CD4-positive, alpha-beta T cell treated with Interleukin-15 for 4 hours (primary cell): ENCODE measurements at regions not wholly inside any gene's neighbourhood (a gene's known extent, or its start where the extent isn't known, plus 50 kb on each side); places are given as distances from the start of the nearest gene placed in this dataset.
"Not testable (repeated sequence)": the region's sequence is repeated elsewhere in the genome, so short reads cannot be mapped to it uniquely, and the experiment has no call there.

ENCODE experiments used
- DNase-seq: peaks from one replicate; pipeline ENCODE4 v3.0.0-alpha.2; 2020; ENCODE audit warnings: low spot score

GRCh38 chr5:53160895-53161294 lies 51.3 kb upstream of the MOCS2 start:
- DNase-seq: no peak

GRCh38 chr5:53161876-53162275 lies 52.3 kb upstream of the MOCS2 start:
- DNase-seq: no peak

- no peak for DNase-seq
These were observed 55.1 kb upstream of the MOCS2 start for GRCh38 chr5:53164478-53165165.

GRCh38 chr5:53165431-53166182 lies 56.0 kb upstream of the MOCS2 start:
- DNase-seq: no peak

- no peak for DNase-seq
These were observed 56.6 kb upstream of the MOCS2 start for GRCh38 chr5:53166183-53166495.

- DNase-seq: no peak
These were observed 58.3 kb upstream of the MOCS2 start for GRCh38 chr5:53167836-53168235.

GRCh38 chr5:53169933-53170332 lies 60.4 kb upstream of the MOCS2 start:
- no peak for DNase-seq

- peak; percentile 5 for DNase-seq
These were observed 61.3 kb upstream of the MOCS2 start for GRCh38 chr5:53170746-53171349.

GRCh38 chr5:53172073-53172472 lies 62.5 kb upstream of the MOCS2 start:
- DNase-seq: not testable (repeated sequence)

GRCh38 chr5:53172630-53173029 lies 63.1 kb upstream of the MOCS2 start:
- no peak for DNase-seq

GRCh38 chr5:53173083-53173482 lies 63.5 kb upstream of the MOCS2 start:
- DNase-seq: no peak

- DNase-seq: no peak
These were observed 69.3 kb upstream of the MOCS2 start for GRCh38 chr5:53178830-53179229.

GRCh38 chr5:53179691-53180090 lies 70.1 kb upstream of the MOCS2 start:
- no peak for DNase-seq

- no peak for DNase-seq
These were observed 71.0 kb upstream of the MOCS2 start for GRCh38 chr5:53180538-53180937.

- no peak for DNase-seq
These were observed 71.4 kb upstream of the MOCS2 start for GRCh38 chr5:53180991-53181390.

- DNase-seq: no peak
These were observed 74.3 kb upstream of the MOCS2 start for GRCh38 chr5:53183880-53184279.

GRCh38 chr5:53191548-53192165 lies 82.1 kb upstream of the MOCS2 start:
- no peak for DNase-seq

GRCh38 chr5:53194086-53194485 lies 84.5 kb upstream of the MOCS2 start:
- DNase-seq: no peak

- DNase-seq: no peak
These were observed 90.3 kb upstream of the MOCS2 start for GRCh38 chr5:53199882-53200281.

GRCh38 chr5:53200306-53200705 lies 90.7 kb upstream of the MOCS2 start:
- DNase-seq: no peak

- no peak for DNase-seq
These were observed 92.2 kb upstream of the MOCS2 start for GRCh38 chr5:53201746-53202145.

GRCh38 chr5:53206562-53206961 lies 97.0 kb upstream of the MOCS2 start:
- DNase-seq: no peak

- no peak for DNase-seq
These were observed 102.2 kb upstream of the MOCS2 start for GRCh38 chr5:53211799-53212198.
